HepG2 (cell line): ENCODE measurements at regions not wholly inside any gene's neighbourhood (a gene's known extent, or its start where the extent isn't known, plus 50 kb on each side); places are given as distances from the start of the nearest gene placed in this dataset.

ENCODE experiments used
- ARID5B ChIP-seq: IDR thresholded peaks from 2 replicates; pipeline ENCODE4 v1.4.0; 2020; ENCODE audit warnings: mild to moderate bottlenecking, missing genetic modification reagents
- ARNT2 ChIP-seq: sonication (generic); formaldehyde crosslinking; IDR thresholded peaks from 2 replicates; pipeline ENCODE4 v1.8.0; 2022; ENCODE audit warnings: mild to moderate bottlenecking, low read depth, missing genetic modification reagents, moderate library complexity
- CREB3 ChIP-seq: sonication (generic); formaldehyde crosslinking; IDR thresholded peaks from 2 replicates; pipeline ENCODE4 v1.5.0; 2020; ENCODE audit warnings: missing genetic modification reagents
- FOXA1 ChIP-seq, 2 experiments: fragments of 450-650 bp in 1 of 2; sonication (generic) in 1 of 2; formaldehyde crosslinking in 1 of 2; IDR thresholded peaks; 2 replicates each; pipeline versions ENCODE4 v1.4.0 to v1.6.1; 2016 to 2020; ENCODE audit warnings: missing genetic modification reagents in 1 of 2
- GATA4 ChIP-seq: sonication (generic); IDR thresholded peaks from 2 replicates; pipeline ENCODE4 v1.6.1; 2016; ENCODE audit warnings: antibody characterized with exemption, low read depth, borderline replicate concordance
- HNF4A ChIP-seq: sonication (generic); formaldehyde crosslinking; IDR thresholded peaks from 2 replicates; pipeline ENCODE4 v1.4.0; 2020; ENCODE audit warnings: missing genetic modification reagents
- KAT8 ChIP-seq: IDR thresholded peaks from 2 replicates; pipeline ENCODE4 v1.6.1; 2016; ENCODE audit warnings: missing genetic modification reagents, missing compliant biosample characterization
- MAFF ChIP-seq: IDR thresholded peaks from 2 replicates; pipeline ENCODE4 v1.6.1; 2011; ENCODE audit warnings: low read depth, low read length, improper control_type of control experiment
- MTF1 ChIP-seq: sonication (generic); formaldehyde crosslinking; IDR thresholded peaks from 2 replicates; pipeline ENCODE4 v1.5.0; 2020; ENCODE audit warnings: missing genetic modification reagents
- RFX5 ChIP-seq: IDR thresholded peaks from 2 replicates; pipeline ENCODE4 v1.6.1; 2011; ENCODE audit warnings: low read depth, low read length, improper control_type of control experiment
- SNRNP70 ChIP-seq: fragments of 200-400 bp; formaldehyde crosslinking; IDR thresholded peaks from 2 replicates; pipeline ENCODE4 v1.6.1; 2017; ENCODE audit warnings: mild to moderate bottlenecking, low read depth, low read length, moderate library complexity
- TBX2 ChIP-seq: sonication (generic); formaldehyde crosslinking; IDR thresholded peaks from 2 replicates; pipeline ENCODE4 v1.5.0; 2020; ENCODE audit warnings: missing genetic modification reagents, mild to moderate bottlenecking, borderline replicate concordance
- ZBTB2 ChIP-seq: sonication (generic); formaldehyde crosslinking; IDR thresholded peaks from 2 replicates; pipeline ENCODE4 v1.8.0; 2022; ENCODE audit warnings: low read depth, missing genetic modification reagents
- ZFP62 ChIP-seq: sonication (generic); formaldehyde crosslinking; IDR thresholded peaks from 2 replicates; pipeline ENCODE4 v1.4.0; 2020; ENCODE audit warnings: missing genetic modification reagents
- ZKSCAN5 ChIP-seq: sonication (generic); formaldehyde crosslinking; IDR thresholded peaks from 2 replicates; pipeline ENCODE4 v1.5.1; 2020; ENCODE audit warnings: mild to moderate bottlenecking, missing genetic modification reagents
- ZNF333 ChIP-seq: sonication (generic); formaldehyde crosslinking; IDR thresholded peaks from 2 replicates; pipeline ENCODE4 v1.4.0; 2020; ENCODE audit warnings: mild to moderate bottlenecking, missing genetic modification reagents, borderline replicate concordance
- ZNF558 ChIP-seq: sonication (generic); formaldehyde crosslinking; IDR thresholded peaks from 2 replicates; pipeline ENCODE4 v1.9.0; 2022; ENCODE audit warnings: mild to moderate bottlenecking, missing genetic modification reagents, borderline replicate concordance
- ZNF563 ChIP-seq: sonication (generic); formaldehyde crosslinking; IDR thresholded peaks from 2 replicates; pipeline ENCODE4 v1.8.0; 2022; ENCODE audit warnings: mild to moderate bottlenecking, moderate library complexity, missing genetic modification reagents
- ZNF607 ChIP-seq: sonication (generic); formaldehyde crosslinking; IDR thresholded peaks from 2 replicates; pipeline ENCODE4 v1.5.1; 2020; ENCODE audit warnings: missing genetic modification reagents, mild to moderate bottlenecking, borderline replicate concordance
- ZNF878 ChIP-seq: sonication (generic); formaldehyde crosslinking; IDR thresholded peaks from 2 replicates; pipeline ENCODE4 v1.8.1; 2023; ENCODE audit warnings: mild to moderate bottlenecking, missing genetic modification reagents, moderate library complexity
- ZSCAN21 ChIP-seq: sonication (generic); formaldehyde crosslinking; IDR thresholded peaks from 2 replicates; pipeline ENCODE4 v1.8.0; 2022; ENCODE audit warnings: mild to moderate bottlenecking, missing genetic modification reagents, moderate library complexity, borderline replicate concordance
- TF ChIP-seq, protein P1 (sequence below): sonication (generic); formaldehyde crosslinking; IDR thresholded peaks from 2 replicates; pipeline ENCODE4 v1.4.0; 2020; ENCODE audit warnings: missing genetic modification reagents

DNA sequence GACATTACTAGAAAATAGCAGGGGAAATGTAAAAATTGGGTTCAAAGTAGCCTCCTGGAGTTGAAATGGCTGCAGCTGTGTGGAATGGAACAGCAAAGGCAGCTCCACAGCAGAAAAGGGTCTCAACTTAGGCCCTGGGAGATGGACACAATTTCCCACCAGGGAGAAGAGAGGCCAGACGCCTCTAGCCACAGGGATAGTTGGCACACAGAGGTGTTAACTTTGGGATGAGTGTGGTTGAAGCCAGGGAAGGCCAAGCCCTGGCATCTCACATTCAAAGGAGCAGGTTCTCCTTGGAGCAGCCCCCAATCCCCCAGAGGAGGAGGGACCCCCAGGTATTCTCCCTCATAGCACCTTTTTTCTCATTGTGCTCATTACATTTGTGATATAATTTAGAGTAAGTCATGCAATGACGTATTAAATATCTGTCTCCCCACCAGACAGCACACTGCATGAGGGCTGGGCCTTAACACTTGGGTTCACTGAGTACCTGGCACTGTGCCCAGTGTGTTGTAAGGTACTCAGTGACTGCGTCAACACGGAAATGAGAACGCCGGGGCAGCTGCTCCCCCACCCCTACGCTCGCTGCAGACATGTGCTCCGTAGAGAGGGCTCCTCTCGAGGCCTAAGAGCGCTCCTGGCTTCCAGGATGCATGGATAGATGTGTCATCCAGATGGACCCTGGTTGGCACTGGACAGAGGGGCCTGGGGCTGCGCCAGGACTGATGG is 76.0 kb upstream of the CD93 start (continued):
- TF ChIP-seq, protein P1, sequence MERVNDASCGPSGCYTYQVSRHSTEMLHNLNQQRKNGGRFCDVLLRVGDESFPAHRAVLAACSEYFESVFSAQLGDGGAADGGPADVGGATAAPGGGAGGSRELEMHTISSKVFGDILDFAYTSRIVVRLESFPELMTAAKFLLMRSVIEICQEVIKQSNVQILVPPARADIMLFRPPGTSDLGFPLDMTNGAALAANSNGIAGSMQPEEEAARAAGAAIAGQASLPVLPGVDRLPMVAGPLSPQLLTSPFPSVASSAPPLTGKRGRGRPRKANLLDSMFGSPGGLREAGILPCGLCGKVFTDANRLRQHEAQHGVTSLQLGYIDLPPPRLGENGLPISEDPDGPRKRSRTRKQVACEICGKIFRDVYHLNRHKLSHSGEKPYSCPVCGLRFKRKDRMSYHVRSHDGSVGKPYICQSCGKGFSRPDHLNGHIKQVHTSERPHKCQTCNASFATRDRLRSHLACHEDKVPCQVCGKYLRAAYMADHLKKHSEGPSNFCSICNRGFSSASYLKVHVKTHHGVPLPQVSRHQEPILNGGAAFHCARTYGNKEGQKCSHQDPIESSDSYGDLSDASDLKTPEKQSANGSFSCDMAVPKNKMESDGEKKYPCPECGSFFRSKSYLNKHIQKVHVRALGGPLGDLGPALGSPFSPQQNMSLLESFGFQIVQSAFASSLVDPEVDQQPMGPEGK (CRISPR knock-in tag): 0 out of 2 replicates have a peak, but pooled peaks have one; percentile 13
- no peak for TF ChIP-seq ZNF333 (CRISPR knock-in tag)
- TF ChIP-seq TBX2 (CRISPR knock-in tag): peak; percentile 22; the same call in 1 of the 2 replicates
- TF ChIP-seq ZBTB2: no peak
- no peak for TF ChIP-seq GATA4
- TF ChIP-seq ZNF558: no peak
- TF ChIP-seq SNRNP70: no peak
- no peak for TF ChIP-seq ZNF563 (CRISPR knock-in tag)
- no peak for TF ChIP-seq CREB3 (CRISPR knock-in tag)
- TF ChIP-seq ZNF878 (CRISPR knock-in tag): 0 out of 2 replicates have a peak, but pooled peaks have one; percentile 30
- TF ChIP-seq KAT8: peak; percentile 44; the same call in 1 of the 2 replicates
- TF ChIP-seq ZNF607 (CRISPR knock-in tag): peak; percentile 71; the same call in 1 of the 2 replicates
- no peak for TF ChIP-seq RFX5
- TF ChIP-seq MAFF: no peak
- peak; percentile 10; the same call in 1 of the 2 replicates for TF ChIP-seq HNF4A (CRISPR knock-in tag)
- TF ChIP-seq ZSCAN21 (CRISPR knock-in tag): peak; percentile 55
- TF ChIP-seq MTF1 (CRISPR knock-in tag): no peak
- TF ChIP-seq ARNT2: no peak
- TF ChIP-seq ZKSCAN5 (CRISPR knock-in tag): no peak
- TF ChIP-seq ARID5B: peak; percentile 24; the same call in 1 of the 2 replicates
- TF ChIP-seq ZFP62 (CRISPR knock-in tag): no peak
- TF ChIP-seq FOXA1 (IDR thresholded peaks at IDR 0.05): no peak
- TF ChIP-seq FOXA1 (CRISPR knock-in tag; IDR thresholded peaks at IDR 0.05): peak; percentile 50
